Endodermal cell (in vitro differentiated cells): ENCODE measurements at regions not wholly inside any gene's neighbourhood (a gene's known extent, or its start where the extent isn't known, plus 50 kb on each side); places are given as distances from the start of the nearest gene placed in this dataset.

Source experiments
- DNase-seq: peaks from one replicate; pipeline ENCODE4 v3.0.0-alpha.2; 2017
- H3K27ac ChIP-seq: 2 replicates; pipeline ENCODE4 v1.5.1; 2013; ENCODE audit warnings: mild to moderate bottlenecking, low read depth, low read length, moderate library complexity
- H3K27me3 ChIP-seq: 2 replicates; pipeline ENCODE4 v1.6.1; 2013; ENCODE audit warnings: mild to moderate bottlenecking, low read length, moderate library complexity; ENCODE audit not compliant: insufficient read depth, control insufficient read depth, poor library complexity, severe bottlenecking
- H3K36me3 ChIP-seq: 2 replicates; pipeline ENCODE4 v1.7.0; 2013; ENCODE audit warnings: mild to moderate bottlenecking, low read length, moderate library complexity; ENCODE audit not compliant: control insufficient read depth, insufficient read depth
- H3K4me1 ChIP-seq: one replicate; pipeline ENCODE4 v1.7.0; 2013; ENCODE audit warnings: low read length; ENCODE audit not compliant: control insufficient read depth, insufficient read depth
- H3K4me3 ChIP-seq: 2 replicates; pipeline ENCODE4 v1.5.1; 2013; ENCODE audit warnings: mild to moderate bottlenecking, low read length, moderate library complexity
- H3K9ac ChIP-seq: 2 replicates; pipeline ENCODE4 v1.6.1; 2013; ENCODE audit warnings: mild to moderate bottlenecking, low read length, moderate library complexity; ENCODE audit not compliant: poor library complexity, severe bottlenecking; ENCODE audit errors: extremely low read depth
- H3K9me3 ChIP-seq: 2 replicates; pipeline ENCODE4 v1.6.1; 2013; ENCODE audit warnings: mild to moderate bottlenecking, low read length, moderate library complexity; ENCODE audit not compliant: control insufficient read depth
- H3K27ac Mint-ChIP-seq: 2 replicates; pipeline ENCODE4 v1.8.0; 2020; ENCODE audit warnings: mixed read lengths
- H3K27me3 Mint-ChIP-seq: 2 replicates; pipeline ENCODE4 v1.8.0; 2021; ENCODE audit warnings: mild to moderate bottlenecking, mixed read lengths; ENCODE audit not compliant: insufficient read depth
- H3K36me3 Mint-ChIP-seq: 2 replicates; pipeline ENCODE4 v1.8.0; 2020; ENCODE audit warnings: low read depth, mixed read lengths
- H3K4me1 Mint-ChIP-seq: 2 replicates; pipeline ENCODE4 v1.8.0; 2020; ENCODE audit warnings: mixed read lengths
- H3K4me3 Mint-ChIP-seq: 2 replicates; pipeline ENCODE4 v1.8.0; 2020; ENCODE audit warnings: mild to moderate bottlenecking, moderate library complexity, mixed read lengths
- H3K9me3 Mint-ChIP-seq: 2 replicates; pipeline ENCODE4 v1.8.0; 2020; ENCODE audit warnings: mild to moderate bottlenecking, mixed read lengths
- CTCF ChIP-seq: fragments of 200-600 bp; sonication (generic); conservative IDR thresholded peaks from 2 replicates; pipeline ENCODE4 v1.5.0; 2021; ENCODE audit warnings: antibody characterized with exemption, mild to moderate bottlenecking
- WGBS, 2 experiments: methylation state at CpG; one replicate each; pipeline versions ENCODE4 v1.1.5 to v1.1.7; 2013; ENCODE audit warnings: missing lambda C conversion rate in 2 of 2, mixed read lengths in 1 of 2; ENCODE audit not compliant: insufficient coverage in 1 of 2, insufficient read length in 1 of 2; 5-methylcytosine and 5-hydroxymethylcytosine counted together

GRCh38 chr10:130550952-130551674 is 414.9 kb downstream of the GLRX3 start:
- no peak overlapping the region for H3K4me3 Mint-ChIP-seq

GRCh38 chr10:130551676-130552075 is 415.5 kb downstream of the GLRX3 start:
- 94 to 100% methylated on average over 3 to 7 of the region's 7 CpGs for WGBS, 2 experiments
- H3K4me1 Mint-ChIP-seq: no peaks in the 10 kb centered on the region
- DNase-seq: no peak
- no peak overlapping the region for H3K9ac ChIP-seq
- no peak overlapping the region for H3K4me3 ChIP-seq
- no peak overlapping the region for H3K27ac Mint-ChIP-seq
- no peaks in the 10 kb centered on the region for H3K9me3 Mint-ChIP-seq
- no peaks in the 10 kb centered on the region for H3K36me3 ChIP-seq
- peaks cover 8% of the 10 kb centered on the region for H3K27me3 Mint-ChIP-seq
- no peak overlapping the region for H3K4me3 Mint-ChIP-seq
- H3K9me3 ChIP-seq: no peaks in the 10 kb centered on the region
- no peaks in the 10 kb centered on the region for H3K36me3 Mint-ChIP-seq
- no peaks in the 10 kb centered on the region for H3K27me3 ChIP-seq
- no peaks in the 10 kb centered on the region for H3K4me1 ChIP-seq
- TF ChIP-seq CTCF: no peak
- no peak overlapping the region for H3K27ac ChIP-seq

More at GRCh38 chr10:130550952-130551674, 414.9 kb downstream of the GLRX3 start:
- no peaks in the 10 kb centered on the region for H3K9me3 ChIP-seq
- no peak overlapping the region for H3K4me3 ChIP-seq
- no peak overlapping the region for H3K9ac ChIP-seq
- H3K36me3 Mint-ChIP-seq: no peaks in the 10 kb centered on the region
- no peak for DNase-seq
- TF ChIP-seq CTCF: no peak
- no peaks in the 10 kb centered on the region for H3K27me3 ChIP-seq
- H3K27me3 Mint-ChIP-seq: peaks cover 6% of the 10 kb centered on the region
- no peaks in the 10 kb centered on the region for H3K9me3 Mint-ChIP-seq
- no peak overlapping the region for H3K27ac ChIP-seq
- no peaks in the 10 kb centered on the region for H3K4me1 ChIP-seq
- no peak overlapping the region for H3K27ac Mint-ChIP-seq
- no peaks in the 10 kb centered on the region for H3K36me3 ChIP-seq
- no peaks in the 10 kb centered on the region for H3K4me1 Mint-ChIP-seq
- 90 to 92% methylated on average over 8 to 21 of the region's 21 CpGs for WGBS, 2 experiments

- Histone ChIP-seq H3K4me3 (no peak overlapping the region), H3K9ac (no peak overlapping the region), H3K36me3 (no peaks in the 10 kb centered on the region), H3K27ac (no peak overlapping the region), H3K27me3 (no peaks in the 10 kb centered on the region), H3K9me3 (no peaks in the 10 kb centered on the region), H3K4me1 (no peaks in the 10 kb centered on the region)
- Mint-ChIP-seq H3K27ac (no peak overlapping the region), H3K4me3 (no peak overlapping the region), H3K4me1 (no peaks in the 10 kb centered on the region), H3K9me3 (no peaks in the 10 kb centered on the region), H3K36me3 (no peaks in the 10 kb centered on the region), H3K27me3 (peaks cover 8% of the 10 kb centered on the region)
- 91 to 100% methylated on average over 2 to 7 of the region's 7 CpGs for WGBS, 2 experiments
- TF ChIP-seq CTCF: no peak
- DNase-seq: no peak
These were observed 417.6 kb downstream of the GLRX3 start for GRCh38 chr10:130553826-130554225.
